ENCODE measurements at regions not wholly inside any gene's neighbourhood (a gene's known extent, or its start where the extent isn't known, plus 50 kb on each side); places are given as distances from the start of the nearest gene placed in this dataset.

DNA sequence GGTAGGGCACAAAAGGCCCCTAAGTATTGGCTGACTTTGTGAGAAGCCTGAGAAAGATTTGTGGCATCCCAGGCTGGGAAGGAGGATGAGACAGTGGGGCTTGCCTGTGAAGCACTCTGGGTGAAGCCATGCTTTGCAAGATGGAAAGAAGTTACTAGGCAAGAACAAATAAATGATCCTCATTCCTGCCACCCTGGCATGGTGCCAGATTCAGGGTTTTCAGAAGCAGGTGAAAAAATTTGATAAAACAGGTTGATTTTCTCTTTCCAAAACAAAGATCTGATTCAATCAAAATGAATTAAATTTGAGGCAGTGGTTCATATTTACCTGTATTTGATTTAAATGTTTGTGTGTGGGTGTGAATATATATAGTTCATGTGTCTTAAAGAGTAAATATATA lies 386.9 kb upstream of the PROX1 start:
- TF ChIP-seq, protein P1, sequence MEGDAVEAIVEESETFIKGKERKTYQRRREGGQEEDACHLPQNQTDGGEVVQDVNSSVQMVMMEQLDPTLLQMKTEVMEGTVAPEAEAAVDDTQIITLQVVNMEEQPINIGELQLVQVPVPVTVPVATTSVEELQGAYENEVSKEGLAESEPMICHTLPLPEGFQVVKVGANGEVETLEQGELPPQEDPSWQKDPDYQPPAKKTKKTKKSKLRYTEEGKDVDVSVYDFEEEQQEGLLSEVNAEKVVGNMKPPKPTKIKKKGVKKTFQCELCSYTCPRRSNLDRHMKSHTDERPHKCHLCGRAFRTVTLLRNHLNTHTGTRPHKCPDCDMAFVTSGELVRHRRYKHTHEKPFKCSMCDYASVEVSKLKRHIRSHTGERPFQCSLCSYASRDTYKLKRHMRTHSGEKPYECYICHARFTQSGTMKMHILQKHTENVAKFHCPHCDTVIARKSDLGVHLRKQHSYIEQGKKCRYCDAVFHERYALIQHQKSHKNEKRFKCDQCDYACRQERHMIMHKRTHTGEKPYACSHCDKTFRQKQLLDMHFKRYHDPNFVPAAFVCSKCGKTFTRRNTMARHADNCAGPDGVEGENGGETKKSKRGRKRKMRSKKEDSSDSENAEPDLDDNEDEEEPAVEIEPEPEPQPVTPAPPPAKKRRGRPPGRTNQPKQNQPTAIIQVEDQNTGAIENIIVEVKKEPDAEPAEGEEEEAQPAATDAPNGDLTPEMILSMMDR (IDR thresholded peaks at IDR 0.05; ENCODE audit: insufficient read depth, low read depth, low read length) = no peak
- TF ChIP-seq EZH2 (IDR thresholded peaks at IDR 0.05; ENCODE audit: insufficient read depth, low read length) = no peak
